ENCODE measurements at regions not wholly inside any gene's neighbourhood (a gene's known extent, or its start where the extent isn't known, plus 50 kb on each side); places are given as distances from the start of the nearest gene placed in this dataset.

GRCh38 chr5:73339051-73339575 lies 109.5 kb downstream of the FOXD1 start:
- DNase-seq (ENCODE audit: low read depth, low spot score) = no peak

- DNase-seq (ENCODE audit: low read depth, low spot score) = peak; percentile 90
Measured at GRCh38 chr5:73338256-73339050, 110.1 kb downstream of the FOXD1 start.

- no peak for DNase-seq (ENCODE audit: low read depth, low spot score)
Measured at GRCh38 chr5:73337586-73338255, 110.9 kb downstream of the FOXD1 start.

GRCh38 chr5:73336366-73336765 lies 112.2 kb downstream of the FOXD1 start:
- DNase-seq (ENCODE audit: low read depth, low spot score) = no peak

GRCh38 chr5:73333944-73334703 lies 114.5 kb downstream of the FOXD1 start:
- no peak for DNase-seq (ENCODE audit: low read depth, low spot score)

GRCh38 chr5:73330613-73331012 lies 118.0 kb downstream of the FOXD1 start:
- DNase-seq (ENCODE audit: low read depth, low spot score) = no peak

GRCh38 chr5:73328640-73329039 lies 119.9 kb downstream of the FOXD1 start:
- DNase-seq (ENCODE audit: low read depth, low spot score) = no peak

GRCh38 chr5:73327908-73328455 lies 120.6 kb downstream of the FOXD1 start:
- DNase-seq (ENCODE audit: low read depth, low spot score) = peak; percentile 69

- DNase-seq (ENCODE audit: low read depth, low spot score) = no peak
Measured at GRCh38 chr5:73325546-73325945, 123.0 kb downstream of the FOXD1 start.

- no peak for DNase-seq (ENCODE audit: low read depth, low spot score)
Measured at GRCh38 chr5:73323466-73323865, 125.1 kb downstream of the FOXD1 start.

- DNase-seq (ENCODE audit: low read depth, low spot score) = no peak
Measured at GRCh38 chr5:73322437-73323076, 126.0 kb downstream of the FOXD1 start.

GRCh38 chr5:73321757-73322436 lies 126.7 kb downstream of the FOXD1 start:
- peak; percentile 88 for DNase-seq (ENCODE audit: low read depth, low spot score)

- no peak for DNase-seq (ENCODE audit: low read depth, low spot score)
Measured at GRCh38 chr5:73319036-73319435, 129.5 kb downstream of the FOXD1 start.

GRCh38 chr5:73318308-73318719 lies 130.3 kb downstream of the FOXD1 start:
- DNase-seq (ENCODE audit: low read depth, low spot score) = no peak

- DNase-seq (ENCODE audit: low read depth, low spot score) = no peak
Measured at GRCh38 chr5:73317523-73317922, 131.1 kb downstream of the FOXD1 start.

- no peak for DNase-seq (ENCODE audit: low read depth, low spot score)
Measured at GRCh38 chr5:73314395-73315257, 134.0 kb downstream of the FOXD1 start.

GRCh38 chr5:73312872-73313510 lies 135.6 kb downstream of the FOXD1 start:
- DNase-seq (ENCODE audit: low read depth, low spot score) = no peak

GRCh38 chr5:73312146-73312871 lies 136.3 kb downstream of the FOXD1 start:
- DNase-seq (ENCODE audit: low read depth, low spot score) = peak; percentile 96

Data from astrocyte of the hippocampus (primary cell).